HEK293 (cell line): ENCODE measurements at regions not wholly inside any gene's neighbourhood (a gene's known extent, or its start where the extent isn't known, plus 50 kb on each side); places are given as distances from the start of the nearest gene placed in this dataset.

Experiments used
- CTCF ChIA-PET: fragments of 350-600 bp; formaldehyde crosslinking; extraction: SDS; loops from one replicate; lab custom pipeline; 2021; ENCODE audit warnings: antibody characterized with exemption; lab: Yijun Ruan, JAX
- POLR2A ChIA-PET: fragments of 300-600 bp; formaldehyde crosslinking; extraction: SDS; loops from one replicate; lab custom pipeline; 2020; ENCODE audit warnings: antibody characterized with exemption, inconsistent platforms; lab: Yijun Ruan, JAX
- H3K27ac ChIP-seq: fragments of 200-500 bp; sonication (Bioruptor generic); 2 replicates; pipeline ENCODE4 v1.5.1; 2014; ENCODE audit warnings: low read depth, low read length, control low read depth, inconsistent platforms; ENCODE audit errors: extremely low read depth
- H3K36me3 ChIP-seq, 2 experiments: fragments of 200-500 bp in 1 of 2; sonication (Bioruptor generic) in 1 of 2; 1 replicate in 1 of 2; 2 replicates in 1 of 2; pipeline ENCODE4 v1.5.1; 2014 to 2017; ENCODE audit warnings: inconsistent platforms in 2 of 2, low read length in 2 of 2; ENCODE audit not compliant: control insufficient read depth in 2 of 2, insufficient read depth in 1 of 2
- H3K4me1 ChIP-seq: fragments of 200-500 bp; sonication (Bioruptor generic); 2 replicates; pipeline ENCODE4 v1.5.1; 2014; ENCODE audit warnings: mild to moderate bottlenecking, low read length, inconsistent platforms; ENCODE audit not compliant: control insufficient read depth, insufficient read depth
- H3K4me3 ChIP-seq: 2 replicates; pipeline ENCODE4 v1.5.1; 2011; ENCODE audit warnings: low read depth, mild to moderate bottlenecking, control low read depth, low read length, moderate library complexity
- H3K9me3 ChIP-seq: fragments of 200-500 bp; sonication (Bioruptor generic); 2 replicates; pipeline ENCODE4 v1.5.1; 2014; ENCODE audit warnings: low read depth, low read length, inconsistent platforms; ENCODE audit not compliant: control insufficient read depth, insufficient read depth
- EGR2 ChIP-seq: fragments of 450-650 bp; formaldehyde crosslinking; IDR thresholded peaks from 2 replicates; pipeline ENCODE4 v1.5.1; 2016; ENCODE audit warnings: low read depth, missing biosample characterization, missing genetic modification characterization
- HOXA7 ChIP-seq: sonication (generic); formaldehyde crosslinking; IDR thresholded peaks from 2 replicates; pipeline ENCODE4 v1.8.1; 2022; ENCODE audit warnings: missing genetic modification reagents, borderline replicate concordance
- KLF7 ChIP-seq: fragments of 450-650 bp; formaldehyde crosslinking; IDR thresholded peaks from 2 replicates; pipeline ENCODE4 v1.5.1; 2016; ENCODE audit warnings: missing biosample characterization, missing genetic modification characterization, borderline replicate concordance
- REPIN1 ChIP-seq: fragments of 450-650 bp; formaldehyde crosslinking; IDR thresholded peaks from 2 replicates; pipeline ENCODE4 v1.5.1; 2017; ENCODE audit warnings: missing biosample characterization, missing genetic modification characterization, low read depth
- SP7 ChIP-seq: fragments of 450-650 bp; formaldehyde crosslinking; IDR thresholded peaks from 2 replicates; pipeline ENCODE4 v1.5.1; 2016; ENCODE audit warnings: missing biosample characterization, missing genetic modification characterization
- ZBTB17 ChIP-seq: fragments of 450-650 bp; formaldehyde crosslinking; IDR thresholded peaks from 2 replicates; pipeline ENCODE4 v1.5.1; 2016; ENCODE audit warnings: missing biosample characterization, missing genetic modification characterization
- ZNF174 ChIP-seq: fragments of 450-650 bp; formaldehyde crosslinking; IDR thresholded peaks from 2 replicates; pipeline ENCODE4 v1.5.0; 2017; ENCODE audit warnings: missing biosample characterization, mild to moderate bottlenecking, missing genetic modification characterization
- ZNF184 ChIP-seq: fragments of 450-650 bp; IDR thresholded peaks from 2 replicates; pipeline ENCODE4 v1.5.1; 2018; ENCODE audit warnings: missing biosample characterization, mild to moderate bottlenecking, missing genetic modification characterization
- ZNF223 ChIP-seq: fragments of 450-650 bp; formaldehyde crosslinking; IDR thresholded peaks from 2 replicates; pipeline ENCODE4 v1.5.1; 2016; ENCODE audit warnings: missing biosample characterization, missing genetic modification characterization
- ZNF266 ChIP-seq: fragments of 450-650 bp; formaldehyde crosslinking; IDR thresholded peaks from 2 replicates; pipeline ENCODE4 v1.5.1; 2016; ENCODE audit warnings: missing biosample characterization, missing genetic modification characterization, low read depth
- ZNF350 ChIP-seq: fragments of 450-650 bp; formaldehyde crosslinking; IDR thresholded peaks from 2 replicates; pipeline ENCODE4 v1.5.0; 2017; ENCODE audit warnings: missing biosample characterization, mild to moderate bottlenecking, missing genetic modification characterization
- ZNF394 ChIP-seq: fragments of 450-650 bp; formaldehyde crosslinking; IDR thresholded peaks from 2 replicates; pipeline ENCODE4 v1.5.1; 2016; ENCODE audit warnings: missing biosample characterization, missing genetic modification characterization, mild to moderate bottlenecking, moderate library complexity, borderline replicate concordance
- ZNF416 ChIP-seq: fragments of 450-650 bp; formaldehyde crosslinking; IDR thresholded peaks from 2 replicates; pipeline ENCODE4 v1.5.1; 2016; ENCODE audit warnings: missing biosample characterization, missing genetic modification characterization
- ZNF426 ChIP-seq: fragments of 450-650 bp; formaldehyde crosslinking; IDR thresholded peaks from 2 replicates; pipeline ENCODE4 v1.5.1; 2017; ENCODE audit warnings: missing biosample characterization, missing genetic modification characterization, mild to moderate bottlenecking, inconsistent platforms, moderate library complexity
- ZNF473 ChIP-seq: fragments of 450-650 bp; formaldehyde crosslinking; IDR thresholded peaks from 2 replicates; pipeline ENCODE4 v1.5.1; 2017; ENCODE audit warnings: missing biosample characterization, missing genetic modification characterization
- ZNF48 ChIP-seq: fragments of 450-650 bp; formaldehyde crosslinking; IDR thresholded peaks from 2 replicates; pipeline ENCODE4 v1.5.1; 2016; ENCODE audit warnings: missing biosample characterization, missing genetic modification characterization
- ZNF529 ChIP-seq: fragments of 450-650 bp; formaldehyde crosslinking; IDR thresholded peaks from 2 replicates; pipeline ENCODE4 v1.5.1; 2017; ENCODE audit warnings: missing genetic modification characterization, missing biosample characterization; ENCODE audit not compliant: insufficient replicate concordance
- ZNF561 ChIP-seq: fragments of 450-650 bp; IDR thresholded peaks from 2 replicates; pipeline ENCODE4 v1.5.1; 2018; ENCODE audit warnings: missing biosample characterization, missing genetic modification characterization, borderline replicate concordance
- ZNF76 ChIP-seq: fragments of 450-650 bp; formaldehyde crosslinking; IDR thresholded peaks from 2 replicates; pipeline ENCODE4; 2016; ENCODE audit warnings: low read depth, missing biosample characterization, missing genetic modification characterization, borderline replicate concordance
- ZNF768 ChIP-seq: fragments of 450-650 bp; formaldehyde crosslinking; IDR thresholded peaks from 2 replicates; pipeline ENCODE4 v1.5.1; 2018; ENCODE audit warnings: missing biosample characterization, mild to moderate bottlenecking, missing genetic modification characterization
- ZNF837 ChIP-seq: fragments of 450-650 bp; formaldehyde crosslinking; IDR thresholded peaks from 2 replicates; pipeline ENCODE4 v1.5.1; 2016; ENCODE audit warnings: missing biosample characterization, missing genetic modification characterization
- TF ChIP-seq, protein P1 (sequence below): fragments of 450-650 bp; formaldehyde crosslinking; IDR thresholded peaks from 2 replicates; pipeline ENCODE4 v1.5.1; 2016; ENCODE audit warnings: missing biosample characterization, missing genetic modification characterization
- TF ChIP-seq, protein P2 (sequence below): fragments of 450-650 bp; formaldehyde crosslinking; IDR thresholded peaks from 2 replicates; pipeline ENCODE4 v1.5.1; 2017; ENCODE audit warnings: missing biosample characterization, missing genetic modification characterization

DNA sequence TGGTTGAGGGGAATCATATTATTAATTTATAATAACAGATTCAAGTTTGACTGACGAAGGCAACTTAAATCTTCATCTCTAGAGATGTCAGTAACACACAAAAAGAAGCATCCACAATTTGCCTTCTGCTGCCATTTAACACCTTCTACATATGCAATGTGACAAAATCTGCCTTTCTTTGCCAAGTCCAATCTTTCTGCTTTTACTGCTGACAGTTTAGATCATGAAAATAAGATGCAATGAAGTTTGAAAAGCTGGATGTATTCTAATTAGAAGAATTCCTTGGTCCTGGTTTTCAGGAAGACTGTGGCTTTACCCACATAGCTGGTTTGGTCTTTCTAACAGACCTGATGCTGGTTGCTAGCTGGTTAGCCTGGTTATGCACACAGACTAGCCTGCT is 178.9 kb downstream of the ACER2 start:
- no peak overlapping the region for H3K4me3 ChIP-seq

DNA sequence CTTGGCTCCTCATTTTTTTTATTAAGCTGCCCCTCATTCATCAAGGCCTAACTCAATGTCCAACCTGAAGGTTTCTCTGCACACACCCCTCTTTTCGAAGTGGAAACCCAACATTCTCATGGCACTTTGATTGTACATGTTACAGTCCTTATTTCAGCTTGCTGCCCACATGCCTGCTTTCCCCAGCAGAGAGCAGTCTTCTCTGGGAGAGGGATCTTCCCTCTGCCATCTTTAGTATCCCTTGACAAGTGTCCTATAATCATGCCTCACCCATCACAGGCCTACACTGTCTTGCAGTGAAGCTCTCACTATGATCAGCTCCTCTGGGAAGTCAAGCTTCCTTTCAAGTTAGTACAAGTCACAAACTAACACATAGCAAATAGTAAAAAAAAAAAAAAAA is 175.1 kb downstream of the ACER2 start:
- no peak for TF ChIP-seq ZNF174 (tag by site-specific recombination)
- no peak for TF ChIP-seq ZNF184 (tag by site-specific recombination)
- no peak for TF ChIP-seq HOXA7 (CRISPR knock-in tag)
- TF ChIP-seq ZNF223 (tag by site-specific recombination) = no peak
- TF ChIP-seq EGR2 (tag by site-specific recombination) = no peak
- TF ChIP-seq KLF7 (tag by site-specific recombination) = no peak
- TF ChIP-seq, protein P1, sequence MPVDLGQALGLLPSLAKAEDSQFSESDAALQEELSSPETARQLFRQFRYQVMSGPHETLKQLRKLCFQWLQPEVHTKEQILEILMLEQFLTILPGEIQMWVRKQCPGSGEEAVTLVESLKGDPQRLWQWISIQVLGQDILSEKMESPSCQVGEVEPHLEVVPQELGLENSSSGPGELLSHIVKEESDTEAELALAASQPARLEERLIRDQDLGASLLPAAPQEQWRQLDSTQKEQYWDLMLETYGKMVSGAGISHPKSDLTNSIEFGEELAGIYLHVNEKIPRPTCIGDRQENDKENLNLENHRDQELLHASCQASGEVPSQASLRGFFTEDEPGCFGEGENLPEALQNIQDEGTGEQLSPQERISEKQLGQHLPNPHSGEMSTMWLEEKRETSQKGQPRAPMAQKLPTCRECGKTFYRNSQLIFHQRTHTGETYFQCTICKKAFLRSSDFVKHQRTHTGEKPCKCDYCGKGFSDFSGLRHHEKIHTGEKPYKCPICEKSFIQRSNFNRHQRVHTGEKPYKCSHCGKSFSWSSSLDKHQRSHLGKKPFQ (tag by site-specific recombination) = no peak
- TF ChIP-seq ZNF473 (tag by site-specific recombination) = no peak
- TF ChIP-seq ZBTB17 (tag by site-specific recombination) = no peak
- TF ChIP-seq ZNF426 = no peak
- TF ChIP-seq ZNF48 = no peak
- TF ChIP-seq ZNF837 (tag by site-specific recombination) = no peak
- TF ChIP-seq ZNF561 (tag by site-specific recombination) = no peak
- no peak for TF ChIP-seq SP7
- TF ChIP-seq ZNF266 (tag by site-specific recombination) = no peak
- TF ChIP-seq ZNF416 (tag by site-specific recombination) = no peak
- no peak for TF ChIP-seq ZNF394 (tag by site-specific recombination)
- TF ChIP-seq ZNF76 = no peak
- TF ChIP-seq, all 188 proteins: peak for 0
- POLR2A ChIA-PET = no interaction called here
- CTCF ChIA-PET = interaction anchor here (0.6 to 1.6 kb wide), 2 partner anchors 46 to 79 kb away, joined by 3 to 4 read pairs; no protein-coding TSS in a partner anchor
- Histone ChIP-seq H3K36me3 (no peaks in the 10 kb centered on the region), H3K9me3 (no peaks in the 10 kb centered on the region), H3K4me3 (no peak overlapping the region), H3K27ac (no peak overlapping the region), H3K4me1 (no peaks in the 10 kb centered on the region)

More for the DNA sequence above, 178.9 kb downstream of the ACER2 start:
- POLR2A ChIA-PET = no interaction called here
- Histone ChIP-seq H3K4me1 (no peaks in the 10 kb centered on the region), H3K36me3 (no peaks in the 10 kb centered on the region), H3K9me3 (no peaks in the 10 kb centered on the region), H3K27ac (no peak overlapping the region)
- CTCF ChIA-PET = interaction anchor here (0.6 kb wide), 2 partner anchors 70 to 1360 kb away, joined by 3 to 4 read pairs; no protein-coding TSS in a partner anchor
- TF ChIP-seq ZNF529 (tag by site-specific recombination) = no peak
- TF ChIP-seq, protein P2, sequence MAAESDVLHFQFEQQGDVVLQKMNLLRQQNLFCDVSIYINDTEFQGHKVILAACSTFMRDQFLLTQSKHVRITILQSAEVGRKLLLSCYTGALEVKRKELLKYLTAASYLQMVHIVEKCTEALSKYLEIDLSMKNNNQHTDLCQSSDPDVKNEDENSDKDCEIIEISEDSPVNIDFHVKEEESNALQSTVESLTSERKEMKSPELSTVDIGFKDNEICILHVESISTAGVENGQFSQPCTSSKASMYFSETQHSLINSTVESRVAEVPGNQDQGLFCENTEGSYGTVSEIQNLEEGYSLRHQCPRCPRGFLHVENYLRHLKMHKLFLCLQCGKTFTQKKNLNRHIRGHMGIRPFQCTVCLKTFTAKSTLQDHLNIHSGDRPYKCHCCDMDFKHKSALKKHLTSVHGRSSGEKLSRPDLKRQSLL = no peak
- no peak for TF ChIP-seq ZNF473 (tag by site-specific recombination)
- no peak for TF ChIP-seq ZNF350
- TF ChIP-seq KLF7 (tag by site-specific recombination) = no peak
- no peak for TF ChIP-seq ZNF768
- no peak for TF ChIP-seq REPIN1 (tag by site-specific recombination)
